Renal pelvis (tissue), 1 donor: ENCODE measurements at regions not wholly inside any gene's neighbourhood (a gene's known extent, or its start where the extent isn't known, plus 50 kb on each side); places are given as distances from the start of the nearest gene placed in this dataset.
"Not testable (repeated sequence)": the region's sequence is repeated elsewhere in the genome, so short reads cannot be mapped to it uniquely, and the experiment has no call there.

ENCODE experiments used
- DNase-seq: peaks from one replicate; pipeline ENCODE4 v3.0.0-alpha.2; 2013

GRCh38 chr5:72588640-72589039 lies 81.4 kb upstream of the ZNF366 start:
- DNase-seq = no peak

DNA sequence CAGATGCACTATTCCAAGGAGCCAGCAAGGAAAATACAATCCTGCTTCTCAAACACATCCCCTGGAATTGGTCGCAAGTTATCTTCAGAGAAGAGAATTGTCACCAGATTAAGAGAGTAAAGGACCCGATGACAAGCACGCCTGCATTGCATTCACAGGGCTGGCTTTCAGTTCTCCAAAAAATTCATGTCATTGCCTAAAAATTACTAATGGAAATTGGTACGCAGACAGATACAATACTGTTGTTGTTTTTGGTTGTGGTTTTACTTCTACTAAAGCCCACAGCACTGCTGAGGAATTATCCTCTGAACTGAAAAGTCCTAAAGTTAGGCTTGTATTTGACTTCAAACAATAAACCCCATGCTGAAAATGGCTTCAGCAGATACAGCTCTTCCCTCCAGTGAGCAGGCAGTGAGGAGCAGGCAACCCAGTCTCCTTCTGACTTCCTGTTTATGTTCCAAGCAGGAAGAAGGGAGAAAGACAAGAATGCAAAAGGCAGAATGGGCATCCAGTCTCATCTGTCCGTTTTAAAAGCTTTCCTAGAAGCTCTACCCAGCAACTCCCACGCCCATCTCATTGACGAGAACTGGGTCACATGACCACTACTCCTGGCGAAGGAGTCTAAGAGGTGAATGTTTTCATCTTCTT lies 80.6 kb upstream of the ZNF366 start:
- no peak for DNase-seq

DNA sequence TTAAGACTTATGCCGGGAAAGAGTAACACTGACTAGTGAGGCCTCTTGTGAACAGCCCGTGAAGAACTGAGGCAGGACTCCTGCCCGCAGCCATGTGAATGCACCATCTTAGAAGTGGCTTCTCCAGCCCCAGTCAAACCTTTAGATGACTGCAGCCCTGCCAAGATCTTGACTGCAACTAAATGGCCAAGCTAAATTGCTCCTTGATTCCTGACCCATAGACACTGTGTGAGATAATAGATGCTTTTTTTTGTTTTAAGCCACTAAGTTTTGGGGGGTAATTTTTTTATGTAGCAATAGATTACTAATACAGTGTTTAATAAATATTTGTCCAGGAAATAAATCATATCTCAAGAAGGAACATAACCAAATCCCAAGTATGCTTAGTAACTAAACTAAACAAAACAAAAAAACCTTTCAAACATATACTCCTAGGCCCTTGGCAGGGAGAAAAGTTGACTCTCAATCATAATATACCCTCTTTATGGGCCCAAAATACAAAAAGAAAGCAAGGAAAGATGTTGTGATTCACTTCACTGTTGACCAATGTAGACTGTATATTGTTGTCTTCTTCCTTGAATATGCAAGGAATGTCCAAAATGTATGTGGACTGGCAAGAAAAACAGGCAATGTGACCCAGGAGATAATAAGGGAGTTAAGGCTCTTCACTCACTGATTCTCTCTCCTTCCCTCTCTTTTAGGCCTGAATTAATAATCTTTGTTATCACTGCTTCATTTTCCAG lies 79.7 kb upstream of the ZNF366 start:
- no peak for DNase-seq

DNA sequence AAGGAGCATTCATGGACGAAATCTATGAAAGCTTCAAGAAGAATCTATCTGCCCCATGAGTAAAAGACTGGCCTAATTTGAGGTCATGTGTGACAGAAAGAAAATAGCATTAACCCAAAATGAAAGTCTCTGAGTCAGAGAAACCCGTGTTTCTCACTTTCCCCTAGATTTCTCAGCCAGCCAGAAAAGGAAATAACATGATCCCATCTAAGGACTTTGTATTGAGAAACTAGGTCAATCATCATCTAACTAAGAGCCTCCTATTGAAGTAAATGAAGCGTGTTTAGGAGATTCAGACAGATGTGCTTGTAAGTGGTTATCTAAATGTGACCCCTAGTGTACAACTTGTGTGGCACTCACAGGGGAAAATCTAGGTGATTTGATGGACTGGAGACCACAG lies 77.3 kb upstream of the ZNF366 start:
- DNase-seq = no peak

DNA sequence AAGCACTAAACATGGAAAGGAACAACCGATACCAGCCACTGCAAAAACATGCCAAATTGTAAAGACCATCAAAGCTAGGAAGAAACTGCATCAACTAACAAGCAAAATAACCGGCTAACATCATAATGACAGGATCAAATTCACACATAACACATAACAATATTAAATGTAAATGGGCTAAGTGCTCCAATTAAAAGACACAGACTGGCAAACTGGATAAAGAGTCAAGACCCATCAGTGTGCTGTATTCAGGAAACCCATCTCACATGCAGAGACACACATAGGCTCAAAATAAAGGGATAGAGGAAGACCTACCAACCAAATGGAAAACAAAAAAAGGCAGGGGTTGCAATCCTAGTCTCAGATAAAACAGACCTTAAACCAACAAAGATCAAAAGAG lies 72.1 kb upstream of the ZNF366 start:
- not testable (repeated sequence) for DNase-seq

GRCh38 chr5:72572236-72572765 lies 65.1 kb upstream of the ZNF366 start:
- DNase-seq = no peak

DNA sequence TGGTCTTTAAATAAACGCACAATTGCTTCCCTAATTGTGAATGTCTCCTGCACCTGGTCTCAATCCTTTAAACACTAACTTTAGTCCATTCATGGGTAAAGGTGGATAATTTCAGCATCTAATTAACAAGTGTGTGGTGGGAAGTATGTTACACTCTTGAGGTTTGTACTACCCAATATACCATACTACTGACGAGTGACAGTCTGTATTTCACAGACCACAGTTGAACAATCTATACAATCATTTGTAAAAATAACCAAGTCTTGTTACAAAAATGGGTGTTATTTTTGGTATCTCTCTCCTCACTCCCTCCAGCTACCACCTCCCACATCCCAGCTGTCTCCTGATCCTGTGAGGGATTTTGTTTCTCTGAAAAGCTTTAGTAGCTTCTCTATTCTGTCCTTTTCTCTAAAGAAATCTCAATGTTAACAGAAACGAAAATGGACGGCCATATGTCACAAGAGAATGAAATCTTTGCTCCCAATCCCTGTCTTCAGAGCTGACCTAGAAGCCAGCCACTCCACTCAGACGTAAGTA lies 62.3 kb upstream of the ZNF366 start:
- DNase-seq = no peak

DNA sequence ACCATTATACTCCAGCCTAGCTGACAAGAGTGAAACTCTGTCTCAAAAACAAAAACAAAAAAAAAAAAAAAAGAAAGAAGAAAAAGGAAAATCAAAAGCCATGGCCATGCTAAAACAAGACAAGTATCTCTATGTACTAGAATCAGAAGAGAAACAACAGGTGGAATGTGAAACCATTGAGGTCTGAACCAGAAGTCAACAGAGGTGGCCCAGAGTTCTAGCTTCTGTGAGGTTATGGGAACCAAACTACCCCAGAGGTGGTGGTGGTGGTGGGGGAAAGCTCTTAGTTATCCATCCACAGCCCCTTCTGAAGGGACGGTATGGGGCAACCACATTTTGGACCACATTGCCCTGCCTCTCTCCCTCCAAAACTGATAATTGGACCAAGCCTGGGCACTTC lies 59.5 kb upstream of the ZNF366 start:
- no peak for DNase-seq

- no peak for DNase-seq
These were observed 58.5 kb upstream of the ZNF366 start for GRCh38 chr5:72565513-72566289.

- DNase-seq = no peak
These were observed 55.5 kb upstream of the ZNF366 start for GRCh38 chr5:72562717-72563116.

DNA sequence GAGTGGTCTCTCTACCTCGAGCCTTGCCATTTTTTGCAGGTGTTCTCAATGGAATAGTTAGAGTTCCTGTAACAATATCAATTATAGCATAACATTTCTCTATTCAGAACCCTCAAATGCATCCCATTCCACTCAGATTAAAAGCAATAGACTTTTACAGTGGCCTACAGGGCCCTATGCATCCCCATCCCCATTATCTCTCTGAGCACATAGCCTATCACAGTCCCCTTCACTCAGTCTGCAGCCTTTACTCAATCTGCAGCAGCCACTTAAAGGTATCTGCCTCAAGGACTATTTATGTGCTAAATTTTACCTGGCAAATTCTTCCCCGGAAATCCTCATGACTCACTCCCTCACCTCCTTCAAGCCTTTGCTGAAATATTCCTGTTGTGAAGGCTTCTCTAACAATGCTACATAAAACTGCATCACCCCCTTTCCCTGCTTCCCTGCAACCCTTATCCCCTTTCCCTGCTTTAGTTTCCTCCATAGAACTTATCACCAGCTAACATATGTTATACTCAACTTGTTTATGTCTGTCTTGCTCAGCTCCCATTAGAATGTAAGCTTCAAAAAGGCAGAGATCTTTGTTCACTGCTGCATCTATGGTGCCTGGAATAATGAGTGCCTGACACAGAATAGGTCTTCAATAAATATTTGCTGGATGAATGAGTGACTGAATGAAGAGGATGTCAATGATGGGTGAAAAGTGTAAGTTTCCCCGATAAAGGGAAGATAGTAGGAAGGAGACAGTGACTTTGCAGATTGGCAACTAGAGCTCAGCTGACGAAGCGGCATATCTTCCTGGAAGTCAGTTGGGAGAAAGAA lies 54.1 kb upstream of the ZNF366 start:
- DNase-seq = no peak

- no peak for DNase-seq
These were observed 52.9 kb upstream of the ZNF366 start for GRCh38 chr5:72559866-72560766.

GRCh38 chr5:72558383-72558782 lies 51.2 kb upstream of the ZNF366 start:
- no peak for DNase-seq

GRCh38 chr5:72558046-72558336 lies 50.8 kb upstream of the ZNF366 start:
- no peak for DNase-seq

DNA sequence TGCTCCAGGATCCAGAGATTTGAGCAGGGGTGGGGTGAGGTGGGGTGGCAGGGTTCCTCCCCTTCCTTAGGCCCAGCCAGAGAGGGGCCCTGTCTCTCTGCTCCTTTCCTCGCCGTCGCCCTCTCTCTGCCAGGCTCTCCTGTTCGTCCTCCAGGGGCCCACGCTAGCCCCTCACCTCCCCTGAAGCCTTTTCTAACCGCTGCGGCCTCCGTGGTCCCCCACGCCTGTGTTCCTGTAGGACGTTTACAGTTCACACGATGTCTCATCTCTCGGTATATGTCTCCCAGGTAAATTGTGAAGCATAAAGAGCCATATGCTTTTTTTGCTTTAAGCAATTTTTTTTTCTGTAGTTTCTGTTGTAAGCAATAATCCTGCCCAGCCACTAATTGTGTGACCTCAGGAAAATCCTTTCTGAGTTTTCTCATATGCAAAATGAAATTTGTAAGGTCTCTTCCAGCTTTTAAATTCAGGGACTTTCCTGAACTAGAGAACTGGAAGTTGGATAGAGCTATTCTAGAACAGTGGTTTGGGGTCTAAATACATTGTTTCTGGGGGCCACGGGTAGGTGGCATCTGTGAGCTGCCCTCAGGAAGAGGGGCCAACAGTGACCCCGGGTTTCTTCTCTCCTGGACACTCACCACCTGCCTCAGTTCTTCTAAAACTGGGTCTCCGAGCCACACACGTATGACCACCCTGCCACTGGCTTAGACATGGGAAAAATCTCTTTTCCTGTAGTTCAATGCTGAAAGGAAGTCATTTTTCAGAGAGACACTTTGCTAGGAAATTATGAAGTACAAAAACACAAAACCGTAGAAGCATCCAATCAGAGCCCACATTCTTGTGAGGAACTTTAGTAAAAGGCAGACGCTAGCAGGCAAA lies 50.2 kb upstream of the ZNF366 start:
- no peak for DNase-seq
